ENCODE measurements at regions not wholly inside any gene's neighbourhood (a gene's known extent, or its start where the extent isn't known, plus 50 kb on each side); places are given as distances from the start of the nearest gene placed in this dataset.

DNA sequence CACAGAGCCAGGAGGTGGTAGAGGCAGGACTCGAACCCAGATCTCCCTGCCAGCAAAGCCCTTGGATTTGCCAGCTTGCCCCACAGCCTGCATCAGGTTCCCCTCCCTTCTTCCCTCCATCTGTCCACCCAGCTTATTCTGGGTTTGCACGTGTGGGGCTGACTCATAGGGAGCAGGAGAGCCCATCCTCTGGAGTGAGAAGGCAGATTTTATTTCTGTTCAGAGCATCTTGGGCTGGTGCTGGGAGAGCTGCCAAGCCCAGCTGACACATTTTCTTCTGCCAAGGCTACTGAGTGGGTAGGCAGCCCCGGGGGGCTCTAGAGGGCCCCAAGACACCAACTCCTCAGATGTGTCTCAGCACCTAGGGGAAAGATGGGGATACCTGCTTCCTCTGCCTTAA, 106.3 kb upstream of the CRHR1 start:
- no peak for DNase-seq (ENCODE audit: extremely low read depth in 1 of 2, low read depth in 1 of 2)

GRCh38 chr17:45679426-45679825, 104.7 kb upstream of the CRHR1 start:
- no peak for DNase-seq (ENCODE audit: extremely low read depth in 1 of 2, low read depth in 1 of 2)

GRCh38 chr17:45680360-45680759, 103.8 kb upstream of the CRHR1 start:
- DNase-seq (ENCODE audit: extremely low read depth in 1 of 2, low read depth in 1 of 2), result no peak

GRCh38 chr17:45681706-45682105, 102.4 kb upstream of the CRHR1 start:
- no peak for DNase-seq (ENCODE audit: extremely low read depth in 1 of 2, low read depth in 1 of 2)

- no peak for DNase-seq (ENCODE audit: extremely low read depth in 1 of 2, low read depth in 1 of 2)
These were observed 97.9 kb upstream of the CRHR1 start for GRCh38 chr17:45686250-45686649.

DNA sequence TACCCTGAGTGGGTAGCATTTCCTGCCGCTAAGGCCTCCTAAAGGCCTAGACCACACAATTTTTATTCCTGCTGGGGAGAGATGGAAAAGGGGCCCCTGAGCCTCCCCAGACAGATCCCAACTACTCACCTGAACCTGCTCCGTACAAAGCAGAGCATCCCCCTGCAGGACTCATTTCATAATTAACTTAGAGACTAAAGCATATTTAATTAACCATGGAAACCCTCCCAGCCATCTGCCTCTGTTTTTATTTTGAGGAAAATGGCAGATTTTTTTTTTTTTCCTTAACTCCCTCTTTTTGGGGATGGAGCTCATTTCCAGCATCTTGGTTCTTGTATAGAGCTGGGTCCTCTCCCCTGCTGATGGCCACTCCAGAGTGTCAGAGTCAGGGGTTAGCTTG, 96.5 kb upstream of the CRHR1 start:
- no peak for DNase-seq (ENCODE audit: extremely low read depth in 1 of 2, low read depth in 1 of 2)

- no peak for DNase-seq (ENCODE audit: extremely low read depth in 1 of 2, low read depth in 1 of 2)
These were observed 95.8 kb upstream of the CRHR1 start for GRCh38 chr17:45688353-45688752.

DNA sequence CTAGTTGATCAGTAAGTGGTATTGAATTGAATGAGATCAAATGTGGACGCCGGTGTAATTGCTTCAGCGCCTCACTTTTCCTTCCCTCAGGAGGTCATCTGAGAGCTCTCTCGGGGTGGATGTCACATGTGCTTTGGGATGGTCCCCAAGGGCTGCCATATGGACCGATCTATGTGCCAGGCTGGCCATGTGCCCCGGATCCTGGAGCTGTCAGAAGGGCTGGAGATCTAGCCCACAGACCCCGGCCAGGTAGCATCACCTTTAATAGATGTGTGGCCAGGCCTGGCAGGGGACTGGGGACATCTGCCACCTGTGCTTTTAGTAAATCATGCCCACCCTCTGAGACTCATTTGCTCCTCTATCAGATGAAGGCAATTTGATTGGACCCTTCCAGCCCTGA, 95.3 kb upstream of the CRHR1 start:
- DNase-seq (ENCODE audit: extremely low read depth in 1 of 2, low read depth in 1 of 2), result no peak

DNA sequence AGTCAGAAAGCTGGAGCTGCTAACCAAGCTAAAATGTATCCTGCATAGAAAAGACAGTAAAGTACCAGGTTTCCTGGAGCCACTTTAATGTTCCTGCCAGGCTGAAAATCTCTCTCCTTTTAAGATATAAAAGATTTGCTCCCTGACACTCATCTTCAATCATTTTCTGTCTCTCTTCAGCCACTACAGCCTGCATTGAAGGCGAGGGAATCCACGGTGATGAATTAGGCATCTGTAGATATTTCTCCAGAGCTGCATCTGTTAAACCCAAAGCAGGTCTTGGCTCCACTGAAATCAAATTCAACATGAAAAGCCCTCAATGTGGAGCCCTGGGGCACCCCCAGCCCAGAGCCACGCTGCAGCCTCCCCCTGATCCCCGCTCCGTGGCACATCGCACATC, 94.7 kb upstream of the CRHR1 start:
- no peak for DNase-seq (ENCODE audit: extremely low read depth in 1 of 2, low read depth in 1 of 2)

GRCh38 chr17:45690625-45691275, 93.4 kb upstream of the CRHR1 start:
- DNase-seq (ENCODE audit: extremely low read depth in 1 of 2, low read depth in 1 of 2), result no peak

DNA sequence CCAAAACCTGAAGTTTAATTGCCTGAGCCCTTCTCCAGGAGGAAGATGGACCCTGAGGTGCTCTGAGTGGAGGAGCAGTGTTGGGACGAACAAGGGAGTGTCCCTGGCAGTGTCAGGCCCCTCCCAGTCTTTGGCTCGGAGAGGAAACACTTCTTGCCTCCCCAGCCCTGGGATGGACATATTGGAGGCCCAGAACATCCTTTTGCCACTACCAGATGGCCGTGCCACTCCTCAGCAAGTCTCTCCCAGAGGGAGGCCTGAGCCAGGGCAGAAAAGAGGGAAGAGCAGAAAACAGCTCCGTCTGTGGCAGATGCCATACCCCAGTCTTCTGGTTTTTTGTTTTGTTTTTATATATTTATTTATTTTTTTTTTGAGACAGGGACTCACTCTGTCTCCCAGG, 91.5 kb upstream of the CRHR1 start:
- no peak for DNase-seq (ENCODE audit: extremely low read depth in 1 of 2, low read depth in 1 of 2)

DNA sequence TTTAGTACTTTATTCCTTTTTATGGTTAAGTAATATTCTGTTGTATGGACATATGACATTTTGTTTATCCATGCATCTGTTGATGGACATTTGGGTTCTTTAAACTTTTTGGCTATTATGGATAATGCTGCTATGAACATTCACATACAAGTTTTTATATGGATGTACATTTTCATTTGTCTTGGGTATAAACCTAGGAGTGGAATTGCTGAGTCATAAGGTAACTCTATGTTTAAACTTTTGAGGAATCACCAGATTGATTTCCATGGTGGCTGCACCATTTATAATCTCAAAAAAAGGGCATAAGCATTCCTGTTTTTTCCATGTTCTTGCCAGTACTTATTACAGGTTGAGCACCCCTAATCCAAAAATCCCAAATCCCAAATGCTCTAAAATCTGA, 90.3 kb upstream of the CRHR1 start:
- DNase-seq (ENCODE audit: extremely low read depth in 1 of 2, low read depth in 1 of 2), result no peak

DNA sequence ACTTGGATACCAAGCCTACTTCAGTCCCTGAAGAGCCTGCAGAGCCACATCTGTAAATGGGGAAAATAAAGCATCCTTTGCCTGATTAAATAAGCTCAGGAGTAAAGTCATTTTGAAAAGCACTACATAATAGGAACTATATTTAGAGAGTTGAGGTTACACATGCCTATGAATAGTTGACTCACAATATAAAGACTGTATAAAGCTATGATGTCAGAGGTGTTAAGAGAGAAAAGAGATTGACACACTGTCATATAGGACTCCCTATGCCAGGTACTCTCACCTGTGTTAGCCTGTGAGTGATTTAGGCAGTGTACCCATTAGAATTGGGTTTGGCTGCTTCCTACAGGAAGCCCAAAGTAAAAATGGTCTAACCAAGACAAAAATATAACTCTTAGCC, 87.7 kb upstream of the CRHR1 start:
- no peak for DNase-seq (ENCODE audit: extremely low read depth in 1 of 2, low read depth in 1 of 2)

DNA sequence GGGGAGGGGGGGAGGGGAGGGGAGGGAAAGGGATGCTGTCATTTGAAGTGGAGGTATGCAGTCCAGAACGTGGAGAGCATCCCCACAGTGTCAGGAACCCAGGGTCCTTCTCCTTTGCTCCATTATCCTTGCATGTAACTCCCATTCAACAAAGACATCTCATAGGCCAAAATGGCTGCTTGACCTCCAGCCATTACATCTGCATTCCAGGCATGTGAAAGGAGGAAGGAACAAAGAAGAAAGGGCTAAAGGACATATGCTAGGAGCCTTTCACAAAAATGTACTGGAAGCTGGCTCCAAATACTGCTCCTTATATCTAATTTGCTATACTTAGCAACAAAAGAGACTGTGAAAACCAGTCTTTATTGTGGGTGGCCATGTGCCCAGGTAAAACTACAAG, 87.0 kb upstream of the CRHR1 start:
- no peak for DNase-seq (ENCODE audit: extremely low read depth in 1 of 2, low read depth in 1 of 2)

- DNase-seq (ENCODE audit: extremely low read depth in 1 of 2, low read depth in 1 of 2), result no peak
These were observed 83.7 kb upstream of the CRHR1 start for GRCh38 chr17:45700171-45701090.

DNA sequence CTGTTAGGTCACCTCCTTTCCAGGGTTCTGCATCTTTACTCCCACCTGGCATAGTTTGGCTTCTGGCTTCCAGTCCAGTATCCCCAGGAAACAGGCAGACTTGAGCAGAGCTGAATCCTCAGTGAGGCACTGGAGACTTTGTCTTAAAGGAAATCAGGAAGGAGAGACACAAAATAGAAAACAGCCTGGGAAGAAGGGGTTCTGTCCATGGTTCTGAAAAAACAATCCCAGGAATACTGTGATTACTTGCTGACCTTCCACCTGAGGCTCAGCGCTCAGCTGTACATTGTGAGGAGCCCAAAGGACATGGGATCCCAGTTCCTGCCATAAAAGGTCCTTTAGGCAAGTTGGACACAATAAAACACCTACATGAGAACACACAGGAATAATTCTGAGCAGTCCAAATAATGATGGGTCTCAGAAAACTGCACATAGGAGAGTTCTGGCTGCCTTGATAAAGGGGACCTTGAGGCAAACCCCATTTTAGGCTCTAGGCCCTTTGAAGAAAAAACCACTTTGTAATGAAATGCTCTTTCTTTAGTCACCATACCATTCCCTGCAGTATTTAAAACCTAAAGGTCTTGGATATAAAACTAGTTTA, 81.4 kb upstream of the CRHR1 start:
- no peak for DNase-seq (ENCODE audit: extremely low read depth in 1 of 2, low read depth in 1 of 2)

GRCh38 chr17:45703348-45703747, 80.8 kb upstream of the CRHR1 start:
- DNase-seq (ENCODE audit: extremely low read depth in 1 of 2, low read depth in 1 of 2), result no peak

DNA sequence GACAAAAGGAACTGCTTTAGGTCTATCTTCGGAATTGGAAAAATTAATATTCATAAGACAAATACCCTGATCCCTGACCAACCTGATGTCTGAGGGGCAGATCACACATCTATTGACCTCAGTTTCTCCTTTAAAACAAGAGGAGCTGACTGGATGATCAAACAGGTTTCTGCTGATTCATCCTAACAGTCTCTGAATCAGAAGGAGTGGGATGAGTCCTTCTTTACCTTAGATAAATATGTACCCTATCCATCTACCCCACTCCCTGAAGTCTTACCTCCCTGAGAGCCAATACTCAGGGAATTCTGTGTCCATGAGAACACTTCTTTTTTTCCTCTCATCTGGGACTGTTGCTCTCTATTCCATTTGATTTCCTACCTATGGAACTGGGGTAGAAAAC, 80.3 kb upstream of the CRHR1 start:
- no peak for DNase-seq (ENCODE audit: extremely low read depth in 1 of 2, low read depth in 1 of 2)

GRCh38 chr17:45704251-45704650, 79.9 kb upstream of the CRHR1 start:
- no peak for DNase-seq (ENCODE audit: extremely low read depth in 1 of 2, low read depth in 1 of 2)

- no peak for DNase-seq (ENCODE audit: extremely low read depth in 1 of 2, low read depth in 1 of 2)
These were observed 78.8 kb upstream of the CRHR1 start for GRCh38 chr17:45705123-45706009.

GRCh38 chr17:45706033-45706432, 78.1 kb upstream of the CRHR1 start:
- DNase-seq (ENCODE audit: extremely low read depth in 1 of 2, low read depth in 1 of 2), result no peak

Measured in activated CD8-positive, alpha-beta memory T cell treated with anti-CD3 and anti-CD28 coated beads for 1 hour (primary cell).